ENCODE measurements at regions not wholly inside any gene's neighbourhood (a gene's known extent, or its start where the extent isn't known, plus 50 kb on each side); places are given as distances from the start of the nearest gene placed in this dataset.

- DNase-seq (ENCODE audit: low read depth): no peak
- TF ChIP-seq, protein P1, sequence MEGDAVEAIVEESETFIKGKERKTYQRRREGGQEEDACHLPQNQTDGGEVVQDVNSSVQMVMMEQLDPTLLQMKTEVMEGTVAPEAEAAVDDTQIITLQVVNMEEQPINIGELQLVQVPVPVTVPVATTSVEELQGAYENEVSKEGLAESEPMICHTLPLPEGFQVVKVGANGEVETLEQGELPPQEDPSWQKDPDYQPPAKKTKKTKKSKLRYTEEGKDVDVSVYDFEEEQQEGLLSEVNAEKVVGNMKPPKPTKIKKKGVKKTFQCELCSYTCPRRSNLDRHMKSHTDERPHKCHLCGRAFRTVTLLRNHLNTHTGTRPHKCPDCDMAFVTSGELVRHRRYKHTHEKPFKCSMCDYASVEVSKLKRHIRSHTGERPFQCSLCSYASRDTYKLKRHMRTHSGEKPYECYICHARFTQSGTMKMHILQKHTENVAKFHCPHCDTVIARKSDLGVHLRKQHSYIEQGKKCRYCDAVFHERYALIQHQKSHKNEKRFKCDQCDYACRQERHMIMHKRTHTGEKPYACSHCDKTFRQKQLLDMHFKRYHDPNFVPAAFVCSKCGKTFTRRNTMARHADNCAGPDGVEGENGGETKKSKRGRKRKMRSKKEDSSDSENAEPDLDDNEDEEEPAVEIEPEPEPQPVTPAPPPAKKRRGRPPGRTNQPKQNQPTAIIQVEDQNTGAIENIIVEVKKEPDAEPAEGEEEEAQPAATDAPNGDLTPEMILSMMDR (IDR thresholded peaks at IDR 0.05; ENCODE audit: control insufficient read depth, insufficient read depth, low read depth, low read length, missing control alignments): no peak
- H3K4me3 ChIP-seq (ENCODE audit: control insufficient read depth, low read depth, low read length): no peak overlapping the region
These were observed 870.2 kb downstream of the C4orf33 start for GRCh38 chr4:129966175-129966574.

- TF ChIP-seq, protein P1 (IDR thresholded peaks at IDR 0.05; ENCODE audit: control insufficient read depth, insufficient read depth, low read depth, low read length, missing control alignments): no peak
- no peak for DNase-seq (ENCODE audit: low read depth)
- H3K4me3 ChIP-seq (ENCODE audit: control insufficient read depth, low read depth, low read length): no peak overlapping the region
These were observed 872.4 kb downstream of the C4orf33 start for GRCh38 chr4:129968366-129968765.

- no peak for DNase-seq (ENCODE audit: low read depth)
- TF ChIP-seq, protein P1 (IDR thresholded peaks at IDR 0.05; ENCODE audit: control insufficient read depth, insufficient read depth, low read depth, low read length, missing control alignments): no peak
- no peak overlapping the region for H3K4me3 ChIP-seq (ENCODE audit: control insufficient read depth, low read depth, low read length)
These were observed 872.8 kb downstream of the C4orf33 start for GRCh38 chr4:129968778-129969177.

- H3K4me3 ChIP-seq (ENCODE audit: control insufficient read depth, low read depth, low read length): no peak overlapping the region
- DNase-seq (ENCODE audit: low read depth): no peak
- TF ChIP-seq, protein P1 (IDR thresholded peaks at IDR 0.05; ENCODE audit: control insufficient read depth, insufficient read depth, low read depth, low read length, missing control alignments): no peak
These were observed 874.8 kb downstream of the C4orf33 start for GRCh38 chr4:129970801-129971200.

- no peak overlapping the region for H3K4me3 ChIP-seq (ENCODE audit: control insufficient read depth, low read depth, low read length)
- DNase-seq (ENCODE audit: low read depth): no peak
- TF ChIP-seq, protein P1 (IDR thresholded peaks at IDR 0.05; ENCODE audit: control insufficient read depth, insufficient read depth, low read depth, low read length, missing control alignments): no peak
These were observed 875.5 kb downstream of the C4orf33 start for GRCh38 chr4:129971419-129971818.

GRCh38 chr4:129972257-129972656, 876.3 kb downstream of the C4orf33 start:
- H3K4me3 ChIP-seq (ENCODE audit: control insufficient read depth, low read depth, low read length): no peak overlapping the region
- no peak for DNase-seq (ENCODE audit: low read depth)
- TF ChIP-seq, protein P1 (IDR thresholded peaks at IDR 0.05; ENCODE audit: control insufficient read depth, insufficient read depth, low read depth, low read length, missing control alignments): no peak

- DNase-seq (ENCODE audit: low read depth): no peak
- TF ChIP-seq, protein P1 (IDR thresholded peaks at IDR 0.05; ENCODE audit: control insufficient read depth, insufficient read depth, low read depth, low read length, missing control alignments): no peak
- H3K4me3 ChIP-seq (ENCODE audit: control insufficient read depth, low read depth, low read length): no peak overlapping the region
These were observed 878.8 kb downstream of the C4orf33 start for GRCh38 chr4:129974730-129975129.
